ENCODE measurements at regions not wholly inside any gene's neighbourhood (a gene's known extent, or its start where the extent isn't known, plus 50 kb on each side); places are given as distances from the start of the nearest gene placed in this dataset.
"Not testable (repeated sequence)": the region's sequence is repeated elsewhere in the genome, so short reads cannot be mapped to it uniquely, and the experiment has no call there.

- FAIRE-seq (no peak), DNase-seq (ENCODE audit: low spot score) (no peak)
Observed at GRCh38 chr18:68244786-68245185, 470.1 kb downstream of the TMX3 start.

- FAIRE-seq, result no peak
- DNase-seq (ENCODE audit: low spot score), result no peak
Observed at GRCh38 chr18:68241881-68242280, 473.0 kb downstream of the TMX3 start.

GRCh38 chr18:68234676-68235075 is 480.2 kb downstream of the TMX3 start:
- no peak for FAIRE-seq

GRCh38 chr18:68234131-68234530 is 480.8 kb downstream of the TMX3 start:
- DNase-seq (ENCODE audit: low spot score), result no peak
- FAIRE-seq, result no peak

More at GRCh38 chr18:68234676-68235075, 480.2 kb downstream of the TMX3 start:
- no peak for DNase-seq (ENCODE audit: low spot score)

- DNase-seq (ENCODE audit: low spot score) (no peak), FAIRE-seq (no peak)
Observed at GRCh38 chr18:68233018-68233417, 481.9 kb downstream of the TMX3 start.

GRCh38 chr18:68229351-68229750 is 485.6 kb downstream of the TMX3 start:
- no peak for FAIRE-seq
- no peak for DNase-seq (ENCODE audit: low spot score)

GRCh38 chr18:68221111-68221724 is 493.7 kb downstream of the TMX3 start:
- no peak for DNase-seq (ENCODE audit: low spot score)

GRCh38 chr18:68220458-68220857 is 494.4 kb downstream of the TMX3 start:
- no peak for DNase-seq (ENCODE audit: low spot score)
- FAIRE-seq, result no peak

More at GRCh38 chr18:68221111-68221724, 493.7 kb downstream of the TMX3 start:
- FAIRE-seq, result no peak

- DNase-seq (ENCODE audit: low spot score) (no peak), FAIRE-seq (no peak)
Observed at GRCh38 chr18:68219872-68220271, 495.0 kb downstream of the TMX3 start.

- no peak for DNase-seq (ENCODE audit: low spot score)
- no peak for FAIRE-seq
Observed at GRCh38 chr18:68219274-68219673, 495.6 kb downstream of the TMX3 start.

GRCh38 chr18:68215931-68216330 is 499.0 kb downstream of the TMX3 start:
- DNase-seq (ENCODE audit: low spot score) (no peak), FAIRE-seq (no peak)

- DNase-seq (ENCODE audit: low spot score) (no peak), FAIRE-seq (no peak)
Observed at GRCh38 chr18:68186039-68186438, 528.9 kb downstream of the TMX3 start.

GRCh38 chr18:68181956-68182355 is 533.0 kb downstream of the TMX3 start:
- FAIRE-seq (no peak), DNase-seq (ENCODE audit: low spot score) (no peak)

GRCh38 chr18:68179811-68180210 is 535.1 kb downstream of the TMX3 start:
- FAIRE-seq (no peak), DNase-seq (ENCODE audit: low spot score) (no peak)

- DNase-seq (ENCODE audit: low spot score) (no peak), FAIRE-seq (no peak)
Observed at GRCh38 chr18:68178921-68179320, 536.0 kb downstream of the TMX3 start.

GRCh38 chr18:68177807-68178702 is 536.9 kb downstream of the TMX3 start:
- DNase-seq (ENCODE audit: low spot score), result peak; percentile 37
- peak; percentile 47 for FAIRE-seq

- FAIRE-seq (no peak), DNase-seq (ENCODE audit: low spot score) (no peak)
Observed at GRCh38 chr18:68176901-68177300, 538.0 kb downstream of the TMX3 start.

- DNase-seq (ENCODE audit: low spot score) (no peak), FAIRE-seq (no peak)
Observed at GRCh38 chr18:68172842-68173549, 541.9 kb downstream of the TMX3 start.

GRCh38 chr18:68164909-68165308 is 550.0 kb downstream of the TMX3 start:
- FAIRE-seq (no peak), DNase-seq (ENCODE audit: low spot score) (no peak)

GRCh38 chr18:68153821-68154220 is 561.1 kb downstream of the TMX3 start:
- FAIRE-seq, result not testable (repeated sequence)

GRCh38 chr18:68152770-68153169 is 562.1 kb downstream of the TMX3 start:
- DNase-seq (ENCODE audit: low spot score), result no peak
- FAIRE-seq, result no peak

More at GRCh38 chr18:68153821-68154220, 561.1 kb downstream of the TMX3 start:
- not testable (repeated sequence) for DNase-seq (ENCODE audit: low spot score)

GRCh38 chr18:68150961-68151360 is 563.9 kb downstream of the TMX3 start:
- FAIRE-seq (no peak), DNase-seq (ENCODE audit: low spot score) (no peak)

Data from RCC 7860 (cell line).